ENCODE measurements at regions not wholly inside any gene's neighbourhood (a gene's known extent, or its start where the extent isn't known, plus 50 kb on each side); places are given as distances from the start of the nearest gene placed in this dataset.

DNA sequence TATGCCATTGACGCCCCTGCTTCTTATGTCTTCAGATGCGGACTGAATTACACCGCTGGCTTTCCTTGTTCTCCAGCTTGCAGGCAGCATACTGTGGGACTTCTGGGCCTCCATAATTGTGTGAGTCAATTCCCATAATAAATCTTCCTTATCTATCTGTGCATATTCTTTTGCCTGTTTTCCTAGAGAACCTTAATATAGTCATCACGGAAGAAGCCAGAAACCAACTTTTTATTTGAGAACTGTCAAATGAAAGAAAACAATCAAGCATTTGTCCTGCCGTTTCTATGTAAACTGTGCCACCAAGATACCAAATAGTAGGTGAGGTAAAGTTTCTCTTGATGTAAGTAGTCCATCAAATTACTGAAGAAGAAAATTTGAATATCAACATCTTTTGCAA is 51.8 kb upstream of the B3GALNT1 start:
- no peak overlapping the region for H3K4me3 ChIP-seq (replicated peaks in 1 of 2; ENCODE audit: low read depth in 2 of 2, low read length in 2 of 2)
- no peak for DNase-seq (ENCODE audit: low read depth in 2 of 2)
- TF ChIP-seq, protein P1, sequence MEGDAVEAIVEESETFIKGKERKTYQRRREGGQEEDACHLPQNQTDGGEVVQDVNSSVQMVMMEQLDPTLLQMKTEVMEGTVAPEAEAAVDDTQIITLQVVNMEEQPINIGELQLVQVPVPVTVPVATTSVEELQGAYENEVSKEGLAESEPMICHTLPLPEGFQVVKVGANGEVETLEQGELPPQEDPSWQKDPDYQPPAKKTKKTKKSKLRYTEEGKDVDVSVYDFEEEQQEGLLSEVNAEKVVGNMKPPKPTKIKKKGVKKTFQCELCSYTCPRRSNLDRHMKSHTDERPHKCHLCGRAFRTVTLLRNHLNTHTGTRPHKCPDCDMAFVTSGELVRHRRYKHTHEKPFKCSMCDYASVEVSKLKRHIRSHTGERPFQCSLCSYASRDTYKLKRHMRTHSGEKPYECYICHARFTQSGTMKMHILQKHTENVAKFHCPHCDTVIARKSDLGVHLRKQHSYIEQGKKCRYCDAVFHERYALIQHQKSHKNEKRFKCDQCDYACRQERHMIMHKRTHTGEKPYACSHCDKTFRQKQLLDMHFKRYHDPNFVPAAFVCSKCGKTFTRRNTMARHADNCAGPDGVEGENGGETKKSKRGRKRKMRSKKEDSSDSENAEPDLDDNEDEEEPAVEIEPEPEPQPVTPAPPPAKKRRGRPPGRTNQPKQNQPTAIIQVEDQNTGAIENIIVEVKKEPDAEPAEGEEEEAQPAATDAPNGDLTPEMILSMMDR (IDR thresholded peaks at IDR 0.05; ENCODE audit: low read depth, low read length) = no peak

DNA sequence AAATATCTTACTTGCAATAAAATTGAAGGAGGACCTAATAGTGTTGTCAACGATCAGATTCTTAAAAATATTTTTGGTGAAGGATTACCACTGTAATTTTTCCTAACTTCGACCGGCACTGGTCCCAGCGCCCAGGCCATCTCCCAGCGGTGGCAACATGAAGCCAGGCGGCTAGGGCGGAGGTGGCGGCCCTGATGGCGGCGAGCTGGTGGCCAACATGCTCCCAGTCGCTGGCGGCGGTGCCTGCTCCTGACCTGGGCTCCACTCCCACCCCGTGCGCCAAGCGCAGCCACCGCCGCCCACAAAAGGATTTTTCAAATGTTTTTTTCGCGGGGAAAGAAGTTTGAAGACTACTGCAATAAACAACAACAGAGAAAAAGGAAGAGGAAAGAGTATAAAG is 56.5 kb upstream of the B3GALNT1 start:
- no peak for DNase-seq (ENCODE audit: low read depth in 2 of 2)
- no peak overlapping the region for H3K4me3 ChIP-seq (replicated peaks in 1 of 2; ENCODE audit: low read depth in 2 of 2, low read length in 2 of 2)
- TF ChIP-seq, protein P1 (IDR thresholded peaks at IDR 0.05; ENCODE audit: low read depth, low read length) = no peak

DNA sequence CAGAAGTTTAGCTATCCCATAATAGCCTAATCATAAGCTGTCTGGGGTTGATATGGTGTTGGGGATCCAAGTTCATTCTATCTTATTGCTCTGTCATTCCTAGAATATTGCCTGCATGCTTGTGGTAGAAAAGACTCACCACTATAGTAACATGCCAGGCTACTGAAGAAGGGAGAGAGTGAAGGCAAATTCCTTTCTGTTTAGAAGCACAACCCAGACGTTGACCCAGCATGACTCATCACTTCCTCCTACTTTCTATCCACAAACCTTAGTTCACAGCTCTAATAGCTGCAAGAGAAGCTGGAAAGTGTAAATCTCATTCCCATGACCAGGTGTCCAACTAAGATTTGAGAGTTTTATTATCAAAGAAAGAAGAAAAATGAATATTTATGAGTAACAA is 57.8 kb upstream of the NMD3 start:
- peak; percentile 83 to 99 for DNase-seq (ENCODE audit: low read depth in 2 of 2)
- TF ChIP-seq, protein P1 (IDR thresholded peaks at IDR 0.05; ENCODE audit: low read depth, low read length) = no peak

DNA sequence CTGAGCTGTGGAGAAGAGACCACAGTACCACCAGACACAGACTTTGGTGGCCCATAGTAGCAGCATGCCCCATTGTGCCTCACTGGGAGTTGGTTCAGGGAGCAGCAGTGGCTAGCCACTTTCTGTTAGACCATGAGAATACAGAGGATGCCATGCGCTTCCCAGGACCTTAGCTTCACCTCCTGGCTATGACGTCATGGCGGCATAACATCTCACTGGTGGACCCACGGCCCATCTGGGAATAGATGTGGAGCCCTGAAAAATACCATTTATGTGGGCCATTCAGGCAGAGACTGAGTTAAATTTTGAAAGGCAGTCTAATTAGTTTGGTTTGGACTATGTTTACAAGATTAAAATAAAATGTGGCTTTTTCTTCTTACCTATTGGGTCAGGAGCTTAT is 55.1 kb upstream of the NMD3 start:
- TF ChIP-seq, protein P1 (IDR thresholded peaks at IDR 0.05; ENCODE audit: low read depth, low read length) = no peak
- H3K4me3 ChIP-seq (replicated peaks in 1 of 2; ENCODE audit: low read depth in 2 of 2, low read length in 2 of 2) = no peak overlapping the region
- DNase-seq (ENCODE audit: low read depth in 2 of 2) = no peak

More for the DNA sequence above, 57.8 kb upstream of the NMD3 start:
- no peak overlapping the region for H3K4me3 ChIP-seq (replicated peaks in 1 of 2; ENCODE audit: low read depth in 2 of 2, low read length in 2 of 2)

DNA sequence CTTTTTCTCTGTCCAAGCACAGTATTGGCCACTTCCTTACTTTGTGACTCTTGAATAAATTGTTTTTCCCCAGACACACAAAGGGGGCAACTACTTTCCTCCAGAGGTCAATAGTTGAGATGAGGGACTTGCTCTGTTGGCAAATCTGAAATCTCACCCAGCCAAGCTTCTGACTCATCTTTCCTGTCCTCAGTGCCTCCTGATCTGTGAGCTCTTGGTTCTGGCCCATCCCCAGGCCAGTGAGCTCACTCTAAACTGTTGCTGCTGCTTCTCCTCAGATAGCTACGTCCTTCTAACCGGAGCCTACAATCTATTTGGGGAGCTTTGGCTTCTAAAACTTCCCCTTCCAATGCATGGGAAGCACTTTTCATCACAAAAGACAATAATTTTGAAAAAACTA is 50.0 kb upstream of the NMD3 start:
- TF ChIP-seq, protein P1 (IDR thresholded peaks at IDR 0.05; ENCODE audit: low read depth, low read length) = no peak
- DNase-seq (ENCODE audit: low read depth in 2 of 2) = peak; percentile 85 to 93
- H3K4me3 ChIP-seq (replicated peaks in 1 of 2; ENCODE audit: low read depth in 2 of 2, low read length in 2 of 2) = no peak overlapping the region
